HCT116 (cell line): ENCODE measurements at regions not wholly inside any gene's neighbourhood (a gene's known extent, or its start where the extent isn't known, plus 50 kb on each side); places are given as distances from the start of the nearest gene placed in this dataset.

Experiments
- ATAC-seq: fragments of 200-7000 bp; cut with Tn5 transposase; 2 replicates; pipeline ENCODE4 v1.9.1; 2020; ENCODE audit warnings: mild to moderate bottlenecking, moderate library complexity
- BruUV-seq: library from RNA; stranded (reverse); fragments of 400-500 nt; replicated peaks from 2 replicates; lab custom pipeline; 2021; lab: Mats Ljungman, UMichigan
- CTCF ChIA-PET: fragments of 300-600 bp; sonication (Branson Sonifier 250); formaldehyde crosslinking; loops from one replicate; lab custom pipeline; 2021; ENCODE audit warnings: antibody characterized with exemption; lab: Charles Lee
- POLR2A ChIA-PET: fragments of 300-600, 350-600 bp; sonication (Branson Sonifier 250); formaldehyde crosslinking; loops from one replicate; lab custom pipeline; 2021; ENCODE audit warnings: antibody characterized with exemption; lab: Charles Lee
- RAD21 ChIA-PET, 2 experiments: fragments of 300-600 bp; sonication (Branson Sonifier 250); formaldehyde crosslinking; loops; one replicate each; lab custom pipeline; 2023; ENCODE audit warnings: low total read pairs in 2 of 2; ENCODE audit not compliant: uncharacterized antibody in 2 of 2, unreplicated experiment in 2 of 2, low non-redundant PET in 1 of 2; lab: Charles Lee
- DNase-seq: peaks from one replicate; pipeline ENCODE4 v3.0.0-alpha.2; 2010; ENCODE audit warnings: low read depth, low spot score
- H2AFZ ChIP-seq: fragments of 200-600 bp; shearing (Covaris generic), sonication (generic); 2 replicates; pipeline ENCODE4 v1.6.1; 2017; ENCODE audit warnings: low read depth, mixed run types, mixed read lengths, antibody characterized with exemption, low read length; ENCODE audit not compliant: poor library complexity, severe bottlenecking
- H3K27ac ChIP-seq: 2 replicates; pipeline ENCODE4 v1.5.1; 2012; ENCODE audit warnings: low read depth, low read length
- H3K27me3 ChIP-seq: fragments of 200-600 bp; sonication (generic); 2 replicates; pipeline ENCODE4 v1.6.1; 2016; ENCODE audit warnings: mixed run types, low read length, mixed read lengths; ENCODE audit not compliant: insufficient read depth
- H3K36me3 ChIP-seq, 2 experiments: fragments of 200-500 bp in 1 of 2; fragments of 200-600 bp in 1 of 2; sonication (Bioruptor generic) in 1 of 2; sonication (generic) in 1 of 2; 2 replicates each; pipeline versions ENCODE4 v1.5.1 to v1.6.1; 2014 to 2016; ENCODE audit warnings: low read length in 2 of 2, inconsistent platforms in 1 of 2, mixed read lengths in 1 of 2, mixed run types in 1 of 2; ENCODE audit not compliant: insufficient read depth in 2 of 2, control insufficient read depth in 1 of 2
- H3K4me1 ChIP-seq, 2 experiments: fragments of 200-600 bp in 1 of 2; sonication (generic) in 1 of 2; 2 replicates each; pipeline versions ENCODE4 v1.5.1 to v1.6.1; 2012 to 2017; ENCODE audit warnings: low read length in 2 of 2, inconsistent platforms in 1 of 2, mild to moderate bottlenecking in 1 of 2, mixed read lengths in 1 of 2, mixed run types in 1 of 2, moderate library complexity in 1 of 2; ENCODE audit not compliant: insufficient read depth in 2 of 2, control insufficient read depth in 1 of 2
- H3K4me2 ChIP-seq: fragments of 200-600 bp; sonication (generic); 2 replicates; pipeline ENCODE4 v1.6.1; 2017; ENCODE audit warnings: mixed run types, low read length, mixed read lengths
- H3K4me3 ChIP-seq, 2 experiments: fragments of 200-600 bp in 1 of 2; sonication (generic) in 1 of 2; replicated peaks in 1 of 2; 2 replicates each; pipeline ENCODE4 v1.5.1; 2011 to 2016; ENCODE audit warnings: low read length in 2 of 2, control low read depth in 1 of 2, low read depth in 1 of 2, mild to moderate bottlenecking in 1 of 2, mixed read lengths in 1 of 2, mixed run types in 1 of 2
- H3K79me2 ChIP-seq: fragments of 200-600 bp; sonication (generic); 2 replicates; pipeline ENCODE4 v1.6.1; 2017; ENCODE audit warnings: mild to moderate bottlenecking, mixed run types, low read length, moderate library complexity, mixed read lengths; ENCODE audit not compliant: insufficient read depth
- H3K9ac ChIP-seq: fragments of 200-600 bp; sonication (generic); 2 replicates; pipeline ENCODE4 v1.6.1; 2016; ENCODE audit warnings: low read length, mixed read lengths
- H3K9me2 ChIP-seq: fragments of 200-600 bp; sonication (generic), shearing (Covaris generic); 2 replicates; pipeline ENCODE4 v1.6.1; 2017; ENCODE audit warnings: mixed run types, mild to moderate bottlenecking, moderate library complexity; ENCODE audit not compliant: insufficient read depth
- H3K9me3 ChIP-seq, 2 experiments: fragments of 200-500 bp in 1 of 2; fragments of 200-600 bp in 1 of 2; sonication (Bioruptor generic) in 1 of 2; sonication (generic) in 1 of 2; 2 replicates each; pipeline ENCODE4 v1.6.1; 2014 to 2017; ENCODE audit warnings: low read length in 2 of 2, mixed read lengths in 2 of 2, inconsistent platforms in 1 of 2, low read depth in 1 of 2, mild to moderate bottlenecking in 1 of 2, mixed run types in 1 of 2, moderate library complexity in 1 of 2; ENCODE audit not compliant: control insufficient read depth in 1 of 2, insufficient read depth in 1 of 2
- H4K20me1 ChIP-seq: fragments of 200-600 bp; sonication (generic), shearing (Covaris generic); 2 replicates; pipeline ENCODE4 v1.6.1; 2017; ENCODE audit warnings: mixed run types, mild to moderate bottlenecking, moderate library complexity; ENCODE audit not compliant: insufficient read depth
- ATF3 ChIP-seq: IDR thresholded peaks from 2 replicates; pipeline ENCODE4 v1.6.1; 2012
- CEBPB ChIP-seq: IDR thresholded peaks from 2 replicates; pipeline ENCODE4 v1.6.1; 2012; ENCODE audit warnings: low read depth
- CTCF ChIP-seq, 3 experiments: fragments of 200-600 bp in 1 of 3; sonication (generic) in 1 of 3; IDR thresholded peaks in 2 of 3; conservative IDR thresholded peaks in 1 of 3; 2 replicates each; pipeline ENCODE4 v1.5.1; 2012 to 2017; ENCODE audit warnings: low read depth in 2 of 3, low read length in 2 of 3, antibody characterized with exemption in 1 of 3, borderline replicate concordance in 1 of 3, control low read depth in 1 of 3, mild to moderate bottlenecking in 1 of 3, mixed read lengths in 1 of 3, mixed run types in 1 of 3, moderate library complexity in 1 of 3; ENCODE audit not compliant: insufficient read depth in 1 of 3
- EGR1 ChIP-seq: IDR thresholded peaks from 2 replicates; pipeline ENCODE4 v1.6.1; 2012; ENCODE audit warnings: low read depth
- ELF1 ChIP-seq: IDR thresholded peaks from 2 replicates; pipeline ENCODE4 v1.6.1; 2012; ENCODE audit warnings: low read depth, borderline replicate concordance
- EZH2 ChIP-seq: fragments of 200-600 bp; sonication (generic); IDR thresholded peaks from 2 replicates; pipeline ENCODE4 v1.6.1; 2017; ENCODE audit warnings: antibody characterized with exemption, mixed run types
- EZH2phosphoT487 ChIP-seq: fragments of 200-600 bp; IDR thresholded peaks from 2 replicates; pipeline ENCODE4 v1.6.1; 2018; ENCODE audit warnings: antibody characterized with exemption, borderline replicate concordance
- JUND ChIP-seq: IDR thresholded peaks from 2 replicates; pipeline ENCODE4 v1.6.1; 2012
- MAX ChIP-seq: IDR thresholded peaks from 2 replicates; pipeline ENCODE4 v1.6.1; 2012
- POLR2A ChIP-seq: IDR thresholded peaks from 2 replicates; pipeline ENCODE4 v1.7.0; 2011; ENCODE audit warnings: borderline replicate concordance; ENCODE audit not compliant: insufficient read depth, insufficient read length; ENCODE audit errors: extremely low read depth
- POLR2AphosphoS5 ChIP-seq: IDR thresholded peaks from 2 replicates; pipeline ENCODE4 v1.6.1; 2011; ENCODE audit warnings: mild to moderate bottlenecking, low read depth, low read length, moderate library complexity
- RAD21 ChIP-seq: IDR thresholded peaks from 2 replicates; pipeline ENCODE4 v1.6.1; 2012; ENCODE audit warnings: low read depth, mild to moderate bottlenecking
- REST ChIP-seq: IDR thresholded peaks from 2 replicates; pipeline ENCODE4 v1.6.1; 2012; ENCODE audit warnings: low read depth
- SIN3A ChIP-seq: IDR thresholded peaks from 2 replicates; pipeline ENCODE4 v1.6.1; 2012; ENCODE audit warnings: low read depth
- TCF7L2 ChIP-seq: IDR thresholded peaks from 2 replicates; pipeline ENCODE4 v1.7.0; 2011; ENCODE audit warnings: borderline replicate concordance, inconsistent platforms; ENCODE audit not compliant: insufficient read depth, insufficient read length; ENCODE audit errors: extremely low read depth
- YY1 ChIP-seq: IDR thresholded peaks from 2 replicates; pipeline ENCODE4 v1.6.1; 2011; ENCODE audit warnings: low read length, low read depth, moderate library complexity, mild to moderate bottlenecking; ENCODE audit not compliant: insufficient replicate concordance; ENCODE audit errors: extremely low read depth
- ZFX ChIP-seq: fragments of 450-650 bp; IDR thresholded peaks from 2 replicates; pipeline ENCODE4 v1.6.1; 2017
- intact Hi-C: fragments of 100-400 bp; cut with micrococcal nuclease; formaldehyde crosslinking; loops from 2 replicates; pipeline ENCODE4 v1.10.0; 2022

- Histone ChIP-seq H3K9ac (no peak overlapping the region), H3K27me3 (peaks cover 30% of the 10 kb centered on the region), H2AFZ (no peak overlapping the region), H3K9me2 (no peaks in the 10 kb centered on the region), H3K27ac (no peak overlapping the region), H3K79me2 (no peaks in the 10 kb centered on the region), H3K9me3 (no peaks in the 10 kb centered on the region), H3K36me3 (no peaks in the 10 kb centered on the region), H3K4me3 (no peak overlapping the region), H3K4me1 (no peaks in the 10 kb centered on the region), H4K20me1 (no peaks in the 10 kb centered on the region), H3K4me2 (no peak overlapping the region)
- BruUV-seq, result no TSS peak
- ATAC-seq (no peak), DNase-seq (no peak)
- CTCF ChIA-PET, result no interaction called here
- RAD21 ChIA-PET, result no interaction called here
- POLR2A ChIA-PET, result no interaction called here
- intact Hi-C loops, result no loop called here
- TF ChIP-seq EGR1 (no peak), MAX (no peak), EZH2phosphoT487 (no peak), ZFX (no peak), CTCF (IDR thresholded peaks at IDR 0.05 in 2 of 3, conservative IDR thresholded peaks at IDR 0.05 in 1 of 3; ENCODE audit: borderline replicate concordance in 1 of 3, insufficient read depth in 1 of 3, low read depth in 2 of 3, low read length in 2 of 3) (no peak), SIN3A (no peak), RAD21 (no peak), ELF1 (no peak), TCF7L2 (no peak), EZH2 (no peak), YY1 (no peak), POLR2AphosphoS5 (no peak), POLR2A (no peak), CEBPB (no peak), ATF3 (no peak), REST (no peak), JUND (no peak)
These were observed 169.9 kb upstream of the LHX5 start for GRCh38 chr12:113641426-113642030.
